GM23338 (cell line): ENCODE measurements at regions not wholly inside any gene's neighbourhood (a gene's known extent, or its start where the extent isn't known, plus 50 kb on each side); places are given as distances from the start of the nearest gene placed in this dataset.

Experiments
- ATAC-seq: fragments of 200-7000 bp; cut with Tn5 transposase; 3 replicates; pipeline ENCODE4 v1.9.1; 2020
- DNase-seq: peaks from one replicate; pipeline ENCODE4 v3.0.0-alpha.2; 2015; ENCODE audit warnings: low spot score
- H2AFZ ChIP-seq: fragments of 200-600 bp; sonication (generic); 2 replicates; pipeline ENCODE4 v1.8.0; 2016; ENCODE audit warnings: antibody characterized with exemption, mild to moderate bottlenecking, moderate library complexity
- H3F3A ChIP-seq: fragments of 200-600 bp; sonication (generic); replicated peaks from 2 replicates; pipeline ENCODE4 v1.8.0; 2017; ENCODE audit warnings: antibody characterized with exemption, mixed run types, low read depth
- H3K27ac ChIP-seq: fragments of 200-600 bp; sonication (generic); 2 replicates; pipeline ENCODE4 v1.6.1; 2016; ENCODE audit warnings: low read depth
- H3K27me3 ChIP-seq: fragments of 200-600 bp; sonication (generic); 2 replicates; pipeline ENCODE4 v1.8.0; 2016; ENCODE audit warnings: mild to moderate bottlenecking, mixed run types, moderate library complexity; ENCODE audit not compliant: insufficient read depth
- H3K36me3 ChIP-seq: fragments of 200-600 bp; sonication (generic); 2 replicates; pipeline ENCODE4 v1.8.0; 2016; ENCODE audit warnings: mild to moderate bottlenecking; ENCODE audit not compliant: insufficient read depth
- H3K4me1 ChIP-seq: fragments of 200-600 bp; sonication (generic); 2 replicates; pipeline ENCODE4 v1.8.0; 2016; ENCODE audit warnings: mild to moderate bottlenecking, moderate library complexity; ENCODE audit not compliant: insufficient read depth
- H3K4me2 ChIP-seq: fragments of 200-600 bp; sonication (generic); 2 replicates; pipeline ENCODE4 v1.7.1; 2017; ENCODE audit warnings: mixed run types
- H3K4me3 ChIP-seq: fragments of 200-600 bp; sonication (generic); 2 replicates; pipeline ENCODE4 v1.6.1; 2016; ENCODE audit warnings: mixed run types
- H3K79me2 ChIP-seq: fragments of 200-600 bp; sonication (generic); replicated peaks from 2 replicates; pipeline ENCODE4 v1.8.0; 2017; ENCODE audit warnings: mild to moderate bottlenecking; ENCODE audit not compliant: insufficient read depth
- H3K9me2 ChIP-seq: fragments of 200-600 bp; sonication (generic); 2 replicates; pipeline ENCODE4 v1.8.0; 2017; ENCODE audit not compliant: insufficient read depth
- H4K20me1 ChIP-seq: fragments of 200-600 bp; sonication (generic); replicated peaks from 2 replicates; pipeline ENCODE4 v1.8.0; 2017; ENCODE audit warnings: mild to moderate bottlenecking; ENCODE audit not compliant: insufficient read depth
- H3K27ac Mint-ChIP-seq: 2 replicates; pipeline ENCODE4 v1.8.0; 2020; ENCODE audit warnings: inconsistent platforms, mild to moderate bottlenecking, moderate library complexity, mixed read lengths
- H3K27me3 Mint-ChIP-seq: 3 replicates; pipeline ENCODE4 v1.8.0; 2022; ENCODE audit warnings: low read depth, mild to moderate bottlenecking, moderate library complexity, mixed read lengths, inconsistent platforms; ENCODE audit not compliant: insufficient read depth, poor library complexity
- H3K36me3 Mint-ChIP-seq: 3 replicates; pipeline ENCODE4 v1.8.0; 2021; ENCODE audit warnings: low read depth, mild to moderate bottlenecking, inconsistent platforms, moderate library complexity, mixed read lengths
- H3K4me1 Mint-ChIP-seq: 3 replicates; pipeline ENCODE4 v1.8.0; 2020; ENCODE audit warnings: mild to moderate bottlenecking, inconsistent platforms, mixed read lengths
- H3K4me3 Mint-ChIP-seq: 3 replicates; pipeline ENCODE4 v1.8.0; 2021; ENCODE audit warnings: moderate library complexity, mild to moderate bottlenecking, inconsistent platforms, mixed read lengths
- H3K9me3 Mint-ChIP-seq: 3 replicates; pipeline ENCODE4 v1.8.0; 2020; ENCODE audit warnings: moderate library complexity, mild to moderate bottlenecking, inconsistent platforms, mixed read lengths
- CREB1 ChIP-seq: fragments of 250-450 bp; sonication (Bioruptor Pico); IDR thresholded peaks from 2 replicates; pipeline ENCODE4 v1.5.0; 2020; ENCODE audit warnings: low read depth, mild to moderate bottlenecking, moderate library complexity
- ETS1 ChIP-seq: IDR thresholded peaks from 2 replicates; pipeline ENCODE4 v1.6.1; 2016; ENCODE audit warnings: antibody characterized with exemption
- EZH2 ChIP-seq: fragments of 200-600 bp; sonication (generic); IDR thresholded peaks from one replicate; pipeline ENCODE4 v1.8.0; 2017; ENCODE audit warnings: antibody characterized with exemption, mild to moderate bottlenecking, low read depth; ENCODE audit not compliant: unreplicated experiment
- EZH2phosphoT487 ChIP-seq: fragments of 200-600 bp; sonication (generic); IDR thresholded peaks from one replicate; pipeline ENCODE4 v1.8.1; 2018; ENCODE audit warnings: antibody characterized with exemption; ENCODE audit not compliant: unreplicated experiment
- JUNB ChIP-seq: IDR thresholded peaks from one replicate; pipeline ENCODE4 v1.6.1; 2016; ENCODE audit warnings: antibody characterized with exemption; ENCODE audit not compliant: unreplicated experiment
- NANOG ChIP-seq: IDR thresholded peaks from 2 replicates; pipeline ENCODE4 v1.6.1; 2016; ENCODE audit warnings: antibody characterized with exemption, borderline replicate concordance
- POLR2AphosphoS5 ChIP-seq: IDR thresholded peaks from 2 replicates; pipeline ENCODE4 v1.6.1; 2016; ENCODE audit warnings: antibody characterized with exemption, low read depth
- REST ChIP-seq: IDR thresholded peaks from one replicate; pipeline ENCODE4 v1.6.1; 2018; ENCODE audit warnings: antibody characterized with exemption; ENCODE audit not compliant: unreplicated experiment
- STAT1 ChIP-seq: IDR thresholded peaks from one replicate; pipeline ENCODE4 v1.6.1; 2016; ENCODE audit warnings: antibody characterized with exemption; ENCODE audit not compliant: unreplicated experiment
- ZNF114 ChIP-seq: fragments of 250-450 bp; sonication (Bioruptor Pico); IDR thresholded peaks from 2 replicates; pipeline ENCODE4 v1.5.0; 2020; ENCODE audit warnings: mild to moderate bottlenecking, moderate library complexity
- ZNF462 ChIP-seq: fragments of 250-450 bp; sonication (Bioruptor Pico); IDR thresholded peaks from 2 replicates; pipeline ENCODE4 v1.5.0; 2020; ENCODE audit warnings: mild to moderate bottlenecking, moderate library complexity

- DNase-seq, result peak; percentile 26
- H3K9me3 Mint-ChIP-seq, result no peaks in the 10 kb centered on the region
- Histone ChIP-seq H3K4me2 (no peak overlapping the region), H3K27me3 (no peaks in the 10 kb centered on the region), H3K27ac (no peak overlapping the region), H3K4me1 (peaks cover 4% of the 10 kb centered on the region; the same call in 1 of the 2 replicates), H3K79me2 (no peaks in the 10 kb centered on the region), H2AFZ (peak overlapping the region; percentile 68), H3K9me2 (no peaks in the 10 kb centered on the region), H4K20me1 (no peaks in the 10 kb centered on the region), H3K4me3 (no peak overlapping the region), H3F3A (no peaks in the 10 kb centered on the region), H3K36me3 (no peaks in the 10 kb centered on the region)
- no peak overlapping the region for H3K27ac Mint-ChIP-seq
- H3K4me1 Mint-ChIP-seq, result peaks cover 5% of the 10 kb centered on the region; the same call in 2 of the 3 replicates
- TF ChIP-seq NANOG (no peak), CREB1 (no peak), ETS1 (no peak), EZH2 (no peak)
- H3K36me3 Mint-ChIP-seq, result no peaks in the 10 kb centered on the region
- no peaks in the 10 kb centered on the region for H3K27me3 Mint-ChIP-seq
- no peak overlapping the region for H3K4me3 Mint-ChIP-seq
- peak; percentile 69 for ATAC-seq
These were observed 122.2 kb upstream of the TFAP2D start for GRCh38 chr6:50591135-50591534.

- DNase-seq (no peak), ATAC-seq (no peak)
- H3K9me3 Mint-ChIP-seq, result no peaks in the 10 kb centered on the region
- H4K20me1 ChIP-seq, result no peaks in the 10 kb centered on the region
- H3K27me3 Mint-ChIP-seq, result no peaks in the 10 kb centered on the region
- no peak overlapping the region for H3K27ac Mint-ChIP-seq
- H3K4me2 ChIP-seq, result no peak overlapping the region
- no peak overlapping the region for H3K4me3 ChIP-seq
- H3F3A ChIP-seq, result no peaks in the 10 kb centered on the region
- no peak overlapping the region for H2AFZ ChIP-seq
- no peaks in the 10 kb centered on the region for H3K27me3 ChIP-seq
- no peaks in the 10 kb centered on the region for H3K79me2 ChIP-seq
- H3K36me3 Mint-ChIP-seq, result no peaks in the 10 kb centered on the region
- H3K27ac ChIP-seq, result no peak overlapping the region
- H3K4me1 Mint-ChIP-seq, result no peaks in the 10 kb centered on the region
- H3K9me2 ChIP-seq, result no peaks in the 10 kb centered on the region
- no peaks in the 10 kb centered on the region for H3K36me3 ChIP-seq
- H3K4me3 Mint-ChIP-seq, result no peak overlapping the region
- peaks cover 4% of the 10 kb centered on the region; the same call in 1 of the 2 replicates for H3K4me1 ChIP-seq
- TF ChIP-seq POLR2AphosphoS5 (no peak), ZNF114 (CRISPR knock-in tag) (no peak), REST (no peak), NANOG (no peak), JUNB (no peak), EZH2 (no peak), ZNF462 (CRISPR knock-in tag) (no peak), CREB1 (no peak), STAT1 (no peak), EZH2phosphoT487 (no peak)
These were observed 113.0 kb upstream of the TFAP2D start for GRCh38 chr6:50600280-50600679.
